ENCODE measurements at regions not wholly inside any gene's neighbourhood (a gene's known extent, or its start where the extent isn't known, plus 50 kb on each side); places are given as distances from the start of the nearest gene placed in this dataset.

DNA sequence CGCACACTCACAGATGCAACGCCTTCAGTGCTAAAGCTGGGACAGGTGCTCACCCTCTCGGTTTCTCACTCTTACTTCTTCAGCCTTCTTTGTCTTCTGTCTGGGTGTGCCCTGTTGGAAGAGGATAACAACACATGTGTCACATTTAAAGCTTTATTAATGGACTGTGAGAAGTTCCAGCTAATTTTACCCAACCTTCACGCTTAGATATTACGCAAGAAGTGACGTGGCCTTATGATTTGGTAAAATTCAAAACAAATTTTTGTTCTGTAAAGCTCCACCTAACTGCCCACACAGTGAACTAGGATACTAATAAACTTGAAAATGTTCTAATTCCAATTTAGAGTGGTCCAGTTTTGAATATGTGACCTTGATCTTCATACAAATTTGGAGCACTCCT, 66.7 kb upstream of the LRCH1 start:
- H3K4me1 Mint-ChIP-seq (ENCODE audit: low read depth), result no peaks in the 10 kb centered on the region
- CTCF ChIA-PET, result interaction anchor here (0.6 kb wide), 1 partner anchor 65 kb away, joined by 3 read pairs; no protein-coding TSS in a partner anchor

DNA sequence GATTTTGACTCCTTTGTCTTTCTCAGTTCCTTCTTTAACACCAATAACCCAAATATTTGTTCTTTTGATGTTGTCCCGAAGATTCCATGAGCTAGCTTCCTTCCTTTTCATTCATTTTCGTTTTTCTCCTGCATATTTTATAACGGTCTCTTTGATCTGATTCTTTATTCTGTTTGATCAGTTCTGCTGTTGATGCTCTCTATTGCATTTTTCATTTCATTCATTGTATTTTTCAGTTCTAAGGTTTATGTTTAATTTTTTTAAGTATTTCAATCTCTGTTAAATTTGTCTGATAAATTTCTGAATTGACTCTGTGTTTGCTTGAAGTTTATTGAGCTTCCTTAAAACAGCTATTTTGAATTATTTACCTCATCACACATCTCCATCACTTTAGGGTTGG, 68.4 kb upstream of the LRCH1 start:
- Mint-ChIP-seq H3K9me3 (peaks cover 22% of the 10 kb centered on the region), H3K36me3 (ENCODE audit: low read depth) (no peaks in the 10 kb centered on the region), H3K4me1 (ENCODE audit: low read depth) (no peaks in the 10 kb centered on the region), H3K4me3 (no peak overlapping the region), H3K27me3 (no peaks in the 10 kb centered on the region), H3K27ac (no peak overlapping the region)
- intact Hi-C loops (cut with micrococcal nuclease), result no loop called here
- DNase-seq, result no peak
- POLR2A ChIA-PET, result no interaction called here
- TF ChIP-seq CTCF (IDR thresholded peaks at IDR 0.05), result no peak
- no peak for ATAC-seq
- CTCF ChIA-PET, result no interaction called here

More for the DNA sequence above, 66.7 kb upstream of the LRCH1 start:
- Mint-ChIP-seq H3K27me3 (no peaks in the 10 kb centered on the region), H3K4me3 (no peak overlapping the region), H3K9me3 (peaks cover 22% of the 10 kb centered on the region), H3K36me3 (ENCODE audit: low read depth) (no peaks in the 10 kb centered on the region), H3K27ac (no peak overlapping the region)
- intact Hi-C loops (cut with micrococcal nuclease), result no loop called here
- TF ChIP-seq CTCF (IDR thresholded peaks at IDR 0.05), result no peak
- POLR2A ChIA-PET, result no interaction called here
- ATAC-seq (no peak), DNase-seq (no peak)

DNA sequence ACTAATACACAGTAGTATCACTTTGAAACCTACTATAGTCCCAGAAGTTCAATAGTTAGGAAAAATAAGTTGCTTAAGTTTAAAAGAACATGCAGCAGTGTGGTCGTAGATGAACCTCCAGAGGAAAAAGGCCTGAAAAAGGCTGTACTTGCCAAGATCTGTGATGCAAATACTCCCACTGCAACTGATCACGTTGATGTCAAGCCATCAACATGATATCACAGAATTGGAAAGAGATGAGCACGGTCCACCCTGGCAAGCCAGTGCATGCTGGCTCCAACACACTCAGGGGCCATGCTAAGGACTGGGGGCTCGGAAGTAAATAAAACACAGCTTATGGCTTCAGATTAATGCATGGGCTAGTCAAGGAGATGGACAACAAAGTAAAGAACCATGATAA, 71.8 kb upstream of the LRCH1 start:
- Mint-ChIP-seq H3K9me3 (peaks cover 19% of the 10 kb centered on the region), H3K27ac (no peak overlapping the region), H3K4me3 (no peak overlapping the region), H3K36me3 (ENCODE audit: low read depth) (no peaks in the 10 kb centered on the region), H3K4me1 (ENCODE audit: low read depth) (no peaks in the 10 kb centered on the region), H3K27me3 (no peaks in the 10 kb centered on the region)
- POLR2A ChIA-PET, result no interaction called here
- intact Hi-C loops (cut with micrococcal nuclease), result no loop called here
- no peak for ATAC-seq
- DNase-seq, result no peak
- CTCF ChIA-PET, result no interaction called here
- TF ChIP-seq CTCF (IDR thresholded peaks at IDR 0.05), result no peak

DNA sequence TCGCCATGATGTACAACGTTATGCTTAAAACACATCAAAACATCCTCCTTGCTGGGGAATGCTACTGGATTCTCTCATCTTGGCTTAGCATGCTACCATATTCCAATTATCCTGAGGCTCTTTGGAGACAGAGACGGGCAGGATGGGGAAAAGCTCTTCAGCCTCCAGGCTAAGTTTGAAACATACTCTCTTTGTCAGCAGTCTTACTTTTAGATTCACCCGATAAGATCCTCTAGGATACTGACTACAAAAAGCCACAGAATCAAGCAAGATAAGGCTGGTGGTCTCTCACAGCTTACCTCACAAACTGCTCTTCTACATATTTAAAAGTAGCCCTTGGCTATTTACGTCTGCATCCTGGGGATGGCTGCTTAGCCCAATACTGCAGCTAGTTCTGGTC, 72.8 kb upstream of the LRCH1 start:
- no peaks in the 10 kb centered on the region for H3K36me3 Mint-ChIP-seq (ENCODE audit: low read depth)
- peaks cover 14% of the 10 kb centered on the region for H3K9me3 Mint-ChIP-seq
- CTCF ChIA-PET, result interaction anchor here (1.3 kb wide), 1 partner anchor 240 kb away, joined by 5 read pairs; no protein-coding TSS in a partner anchor
- no peaks in the 10 kb centered on the region for H3K4me1 Mint-ChIP-seq (ENCODE audit: low read depth)
- TF ChIP-seq CTCF (IDR thresholded peaks at IDR 0.05), result no peak
- no peaks in the 10 kb centered on the region for H3K27me3 Mint-ChIP-seq
- no peak overlapping the region for H3K27ac Mint-ChIP-seq
- intact Hi-C loops (cut with micrococcal nuclease), result no loop called here
- POLR2A ChIA-PET, result interaction anchor here (0.8 kb wide), 1 partner anchor 40 kb away, joined by 3 read pairs; no protein-coding TSS in a partner anchor
- DNase-seq, result no peak
- no peak for ATAC-seq
- H3K4me3 Mint-ChIP-seq, result no peak overlapping the region

- H3K4me3 Mint-ChIP-seq, result no peak overlapping the region
- ATAC-seq, result no peak
- intact Hi-C loops (cut with micrococcal nuclease), result no loop called here
- no peak overlapping the region for H3K27ac Mint-ChIP-seq
- H3K4me1 Mint-ChIP-seq (ENCODE audit: low read depth), result no peaks in the 10 kb centered on the region
- CTCF ChIA-PET, result interaction anchor here (1.3 kb wide), 1 partner anchor 241 kb away, joined by 5 read pairs; no protein-coding TSS in a partner anchor
- no peaks in the 10 kb centered on the region for H3K27me3 Mint-ChIP-seq
- peaks cover 10% of the 10 kb centered on the region for H3K9me3 Mint-ChIP-seq
- H3K36me3 Mint-ChIP-seq (ENCODE audit: low read depth), result no peaks in the 10 kb centered on the region
- no peak for TF ChIP-seq CTCF (IDR thresholded peaks at IDR 0.05)
- DNase-seq, result no peak
- POLR2A ChIA-PET, result interaction anchor here (0.8 kb wide), 1 partner anchor 41 kb away, joined by 3 read pairs; no protein-coding TSS in a partner anchor
Measured at GRCh38 chr13:46479691-46480090, 73.3 kb upstream of the LRCH1 start.
